HEK293 (cell line): ENCODE measurements at regions not wholly inside any gene's neighbourhood (a gene's known extent, or its start where the extent isn't known, plus 50 kb on each side); places are given as distances from the start of the nearest gene placed in this dataset.

Source experiments
- TCF7L2 ChIP-seq: IDR thresholded peaks from 2 replicates; pipeline ENCODE4 v1.6.1; 2011; ENCODE audit warnings: low read depth, mild to moderate bottlenecking, inconsistent platforms, low read length, moderate library complexity, borderline replicate concordance
- ZNF10 ChIP-seq: fragments of 450-650 bp; formaldehyde crosslinking; IDR thresholded peaks from 2 replicates; pipeline ENCODE4 v1.5.1; 2017; ENCODE audit warnings: missing biosample characterization, missing genetic modification characterization
- ZNF19 ChIP-seq: fragments of 450-650 bp; formaldehyde crosslinking; IDR thresholded peaks from 2 replicates; pipeline ENCODE4; 2016; ENCODE audit warnings: missing biosample characterization, missing genetic modification characterization, low read depth
- ZNF248 ChIP-seq: fragments of 450-650 bp; formaldehyde crosslinking; IDR thresholded peaks from 2 replicates; pipeline ENCODE4 v1.5.1; 2017; ENCODE audit warnings: missing biosample characterization, missing genetic modification characterization
- ZNF426 ChIP-seq: fragments of 450-650 bp; formaldehyde crosslinking; IDR thresholded peaks from 2 replicates; pipeline ENCODE4 v1.5.1; 2017; ENCODE audit warnings: missing biosample characterization, missing genetic modification characterization, mild to moderate bottlenecking, inconsistent platforms, moderate library complexity
- TF ChIP-seq, protein P1 (sequence below): fragments of 450-650 bp; formaldehyde crosslinking; IDR thresholded peaks from 2 replicates; pipeline ENCODE4 v1.5.1; 2016; ENCODE audit warnings: missing biosample characterization, missing genetic modification characterization
- TF ChIP-seq, protein P2 (sequence below): fragments of 450-650 bp; formaldehyde crosslinking; IDR thresholded peaks from 2 replicates; pipeline ENCODE4 v1.5.1; 2016; ENCODE audit warnings: missing biosample characterization, missing genetic modification characterization, low read depth

DNA sequence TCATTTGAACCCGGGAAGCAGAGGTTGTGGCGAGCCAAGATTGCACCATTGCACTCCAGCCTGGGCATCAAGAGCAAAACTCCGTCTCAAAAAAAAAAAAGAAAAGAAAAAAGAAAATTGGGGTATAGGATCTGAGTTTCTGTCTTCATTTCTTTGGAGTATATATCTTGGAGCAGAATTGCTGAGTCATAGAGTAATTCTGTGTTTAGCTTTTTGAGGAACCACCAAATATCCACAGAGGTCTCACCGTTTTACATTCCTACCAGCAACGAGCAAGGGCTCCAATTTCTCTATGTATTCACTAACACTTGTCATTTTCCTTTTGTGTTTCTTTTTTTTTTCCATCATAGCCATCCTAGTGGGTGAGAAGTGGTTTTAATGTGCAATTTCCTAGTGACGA lies 87.6 kb upstream of the TEX51 start:
- TF ChIP-seq, protein P1, sequence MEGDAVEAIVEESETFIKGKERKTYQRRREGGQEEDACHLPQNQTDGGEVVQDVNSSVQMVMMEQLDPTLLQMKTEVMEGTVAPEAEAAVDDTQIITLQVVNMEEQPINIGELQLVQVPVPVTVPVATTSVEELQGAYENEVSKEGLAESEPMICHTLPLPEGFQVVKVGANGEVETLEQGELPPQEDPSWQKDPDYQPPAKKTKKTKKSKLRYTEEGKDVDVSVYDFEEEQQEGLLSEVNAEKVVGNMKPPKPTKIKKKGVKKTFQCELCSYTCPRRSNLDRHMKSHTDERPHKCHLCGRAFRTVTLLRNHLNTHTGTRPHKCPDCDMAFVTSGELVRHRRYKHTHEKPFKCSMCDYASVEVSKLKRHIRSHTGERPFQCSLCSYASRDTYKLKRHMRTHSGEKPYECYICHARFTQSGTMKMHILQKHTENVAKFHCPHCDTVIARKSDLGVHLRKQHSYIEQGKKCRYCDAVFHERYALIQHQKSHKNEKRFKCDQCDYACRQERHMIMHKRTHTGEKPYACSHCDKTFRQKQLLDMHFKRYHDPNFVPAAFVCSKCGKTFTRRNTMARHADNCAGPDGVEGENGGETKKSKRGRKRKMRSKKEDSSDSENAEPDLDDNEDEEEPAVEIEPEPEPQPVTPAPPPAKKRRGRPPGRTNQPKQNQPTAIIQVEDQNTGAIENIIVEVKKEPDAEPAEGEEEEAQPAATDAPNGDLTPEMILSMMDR (tag by site-specific recombination), result no peak
- TF ChIP-seq ZNF10 (tag by site-specific recombination) (no peak), TCF7L2 (no peak), ZNF426 (tag by site-specific recombination) (no peak), ZNF248 (no peak), ZNF19 (tag by site-specific recombination) (no peak)
- TF ChIP-seq, protein P2, sequence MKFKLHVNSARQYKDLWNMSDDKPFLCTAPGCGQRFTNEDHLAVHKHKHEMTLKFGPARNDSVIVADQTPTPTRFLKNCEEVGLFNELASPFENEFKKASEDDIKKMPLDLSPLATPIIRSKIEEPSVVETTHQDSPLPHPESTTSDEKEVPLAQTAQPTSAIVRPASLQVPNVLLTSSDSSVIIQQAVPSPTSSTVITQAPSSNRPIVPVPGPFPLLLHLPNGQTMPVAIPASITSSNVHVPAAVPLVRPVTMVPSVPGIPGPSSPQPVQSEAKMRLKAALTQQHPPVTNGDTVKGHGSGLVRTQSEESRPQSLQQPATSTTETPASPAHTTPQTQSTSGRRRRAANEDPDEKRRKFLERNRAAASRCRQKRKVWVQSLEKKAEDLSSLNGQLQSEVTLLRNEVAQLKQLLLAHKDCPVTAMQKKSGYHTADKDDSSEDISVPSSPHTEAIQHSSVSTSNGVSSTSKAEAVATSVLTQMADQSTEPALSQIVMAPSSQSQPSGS (tag by site-specific recombination), result no peak
